PC-3 (cell line): ENCODE measurements at regions not wholly inside any gene's neighbourhood (a gene's known extent, or its start where the extent isn't known, plus 50 kb on each side); places are given as distances from the start of the nearest gene placed in this dataset.

ENCODE experiments used
- ATAC-seq: fragments of 200-7000 bp; cut with Tn5 transposase; 2 replicates; pipeline ENCODE4 v1.9.1; 2020; ENCODE audit warnings: mild to moderate bottlenecking, moderate library complexity
- BruUV-seq: library from RNA; stranded (reverse); fragments of 400-500 nt; replicated peaks from 2 replicates; lab custom pipeline; 2021; lab: Mats Ljungman, UMichigan
- CTCF ChIA-PET: fragments of 300-600 bp; sonication (Branson Sonifier 250); formaldehyde crosslinking; loops from one replicate; lab custom pipeline; 2022; ENCODE audit warnings: antibody characterized with exemption; lab: Charles Lee
- POLR2A ChIA-PET: fragments of 300-600 bp; sonication (Branson Sonifier 250); formaldehyde crosslinking; loops from one replicate; lab custom pipeline; 2022; ENCODE audit warnings: antibody characterized with exemption; ENCODE audit not compliant: unreplicated experiment; lab: Charles Lee
- DNase-seq: peaks from one replicate; pipeline ENCODE4 v3.0.0-alpha.2; 2015
- H2AFZ ChIP-seq: fragments of 300-600 bp; sonication (generic); 2 replicates; pipeline ENCODE4 v1.6.0; 2016; ENCODE audit warnings: antibody characterized with exemption, low read length
- H3F3A ChIP-seq: fragments of 300-600 bp; sonication (generic); one replicate; pipeline ENCODE4 v1.6.0; 2017; ENCODE audit warnings: antibody characterized with exemption, low read length, control low read depth, mild to moderate bottlenecking; ENCODE audit not compliant: unreplicated experiment
- H3K27ac ChIP-seq: fragments of 300-600 bp; sonication (generic); 2 replicates; pipeline ENCODE4 v1.5.1; 2016; ENCODE audit warnings: mild to moderate bottlenecking, low read length
- H3K27me3 ChIP-seq: fragments of 300-600 bp; sonication (generic); 2 replicates; pipeline ENCODE4 v1.6.1; 2016; ENCODE audit warnings: low read length, mixed read lengths
- H3K36me3 ChIP-seq: fragments of 300-600 bp; sonication (generic); 2 replicates; pipeline ENCODE4 v1.6.1; 2016; ENCODE audit warnings: low read depth, mixed run types, low read length, mixed read lengths
- H3K4me1 ChIP-seq: fragments of 300-600 bp; sonication (generic); 2 replicates; pipeline ENCODE4 v1.5.1; 2016; ENCODE audit warnings: low read length; ENCODE audit not compliant: insufficient read depth
- H3K4me2 ChIP-seq: fragments of 300-600 bp; sonication (generic); 2 replicates; pipeline ENCODE4 v1.6.0; 2016; ENCODE audit warnings: low read length
- H3K4me3 ChIP-seq: fragments of 300-600 bp; sonication (generic); 2 replicates; pipeline ENCODE4 v1.5.1; 2016; ENCODE audit warnings: mild to moderate bottlenecking, low read length, mixed read lengths
- H3K79me2 ChIP-seq: fragments of 300-600 bp; sonication (generic); 2 replicates; pipeline ENCODE4 v1.6.1; 2017; ENCODE audit warnings: low read length, mixed read lengths
- H3K9ac ChIP-seq: fragments of 300-600 bp; sonication (generic); 2 replicates; pipeline ENCODE4 v1.6.0; 2016; ENCODE audit warnings: mild to moderate bottlenecking, low read length
- H3K9me2 ChIP-seq: fragments of 300-600 bp; sonication (generic); replicated peaks from 2 replicates; pipeline ENCODE4 v1.6.1; 2016; ENCODE audit warnings: mixed run types, low read length, mixed read lengths
- H3K9me3 ChIP-seq: fragments of 300-600 bp; sonication (generic); 2 replicates; pipeline ENCODE4 v1.6.1; 2016; ENCODE audit warnings: low read length, mixed read lengths
- H4K20me1 ChIP-seq: fragments of 300-600 bp; sonication (generic); 2 replicates; pipeline ENCODE4 v1.6.1; 2016; ENCODE audit warnings: low read length, mixed read lengths
- EZH2 ChIP-seq: fragments of 300-600 bp; sonication (generic); IDR thresholded peaks from one replicate; pipeline ENCODE4 v1.6.1; 2017; ENCODE audit warnings: antibody characterized with exemption, mild to moderate bottlenecking, low read length; ENCODE audit not compliant: unreplicated experiment
- EZH2phosphoT487 ChIP-seq: fragments of 300-600 bp; sonication (generic); IDR thresholded peaks from 2 replicates; pipeline ENCODE4 v1.6.1; 2018; ENCODE audit warnings: mild to moderate bottlenecking, antibody characterized with exemption, low read length, borderline replicate concordance
- intact Hi-C: fragments of 100-400 bp; cut with micrococcal nuclease; formaldehyde crosslinking; loops from 2 replicates; pipeline ENCODE4 v1.9.0; 2023
- TF ChIP-seq, protein P1 (sequence below): fragments of 300-600 bp; sonication (generic); conservative IDR thresholded peaks from 2 replicates; pipeline ENCODE4 v1.5.1; 2017; ENCODE audit warnings: antibody characterized with exemption, low read depth, mild to moderate bottlenecking, low read length

GRCh38 chr20:53662595-53662994 is 69.0 kb upstream of the ZNF217 start:
- no TSS peak for BruUV-seq
- intact Hi-C loops, result no loop called here
- no peak overlapping the region for H3K4me3 ChIP-seq
- ChIA-PET POLR2A (no interaction called here), CTCF (no interaction called here)
- no peak overlapping the region for H2AFZ ChIP-seq
- H3K27ac ChIP-seq, result no peak overlapping the region
- H3K36me3 ChIP-seq, result no peaks in the 10 kb centered on the region
- H3K79me2 ChIP-seq, result no peaks in the 10 kb centered on the region
- no peaks in the 10 kb centered on the region for H3F3A ChIP-seq
- DNase-seq (no peak), ATAC-seq (no peak)
- H3K27me3 ChIP-seq, result no peaks in the 10 kb centered on the region
- no peaks in the 10 kb centered on the region for H3K9me2 ChIP-seq
- no peaks in the 10 kb centered on the region for H3K9me3 ChIP-seq
- H4K20me1 ChIP-seq, result no peaks in the 10 kb centered on the region
- TF ChIP-seq, protein P1, sequence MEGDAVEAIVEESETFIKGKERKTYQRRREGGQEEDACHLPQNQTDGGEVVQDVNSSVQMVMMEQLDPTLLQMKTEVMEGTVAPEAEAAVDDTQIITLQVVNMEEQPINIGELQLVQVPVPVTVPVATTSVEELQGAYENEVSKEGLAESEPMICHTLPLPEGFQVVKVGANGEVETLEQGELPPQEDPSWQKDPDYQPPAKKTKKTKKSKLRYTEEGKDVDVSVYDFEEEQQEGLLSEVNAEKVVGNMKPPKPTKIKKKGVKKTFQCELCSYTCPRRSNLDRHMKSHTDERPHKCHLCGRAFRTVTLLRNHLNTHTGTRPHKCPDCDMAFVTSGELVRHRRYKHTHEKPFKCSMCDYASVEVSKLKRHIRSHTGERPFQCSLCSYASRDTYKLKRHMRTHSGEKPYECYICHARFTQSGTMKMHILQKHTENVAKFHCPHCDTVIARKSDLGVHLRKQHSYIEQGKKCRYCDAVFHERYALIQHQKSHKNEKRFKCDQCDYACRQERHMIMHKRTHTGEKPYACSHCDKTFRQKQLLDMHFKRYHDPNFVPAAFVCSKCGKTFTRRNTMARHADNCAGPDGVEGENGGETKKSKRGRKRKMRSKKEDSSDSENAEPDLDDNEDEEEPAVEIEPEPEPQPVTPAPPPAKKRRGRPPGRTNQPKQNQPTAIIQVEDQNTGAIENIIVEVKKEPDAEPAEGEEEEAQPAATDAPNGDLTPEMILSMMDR, result no peak
- TF ChIP-seq EZH2phosphoT487, result no peak
- no peak for TF ChIP-seq EZH2
- H3K9ac ChIP-seq, result no peak overlapping the region
- H3K4me2 ChIP-seq, result no peak overlapping the region
- no peaks in the 10 kb centered on the region for H3K4me1 ChIP-seq

GRCh38 chr20:53660947-53661381 is 67.3 kb upstream of the ZNF217 start:
- H3K27ac ChIP-seq, result no peak overlapping the region
- peaks cover 11% of the 10 kb centered on the region for H3K4me1 ChIP-seq
- no peaks in the 10 kb centered on the region for H3K36me3 ChIP-seq
- H3K9me3 ChIP-seq, result no peaks in the 10 kb centered on the region
- H3K79me2 ChIP-seq, result no peaks in the 10 kb centered on the region
- no peaks in the 10 kb centered on the region for H4K20me1 ChIP-seq
- no peak overlapping the region for H3K4me2 ChIP-seq
- DNase-seq (no peak), ATAC-seq (no peak)
- H3F3A ChIP-seq, result no peaks in the 10 kb centered on the region
- intact Hi-C loops, result no loop called here
- ChIA-PET POLR2A (no interaction called here), CTCF (no interaction called here)
- BruUV-seq, result no TSS peak
- peak overlapping the region; percentile 34; the same call in 1 of the 2 replicates for H2AFZ ChIP-seq
- TF ChIP-seq, protein P1, result no peak
- TF ChIP-seq EZH2, result no peak
- no peak for TF ChIP-seq EZH2phosphoT487
- no peak overlapping the region for H3K9ac ChIP-seq
- no peaks in the 10 kb centered on the region for H3K9me2 ChIP-seq
- no peaks in the 10 kb centered on the region for H3K27me3 ChIP-seq
- no peak overlapping the region for H3K4me3 ChIP-seq

DNA sequence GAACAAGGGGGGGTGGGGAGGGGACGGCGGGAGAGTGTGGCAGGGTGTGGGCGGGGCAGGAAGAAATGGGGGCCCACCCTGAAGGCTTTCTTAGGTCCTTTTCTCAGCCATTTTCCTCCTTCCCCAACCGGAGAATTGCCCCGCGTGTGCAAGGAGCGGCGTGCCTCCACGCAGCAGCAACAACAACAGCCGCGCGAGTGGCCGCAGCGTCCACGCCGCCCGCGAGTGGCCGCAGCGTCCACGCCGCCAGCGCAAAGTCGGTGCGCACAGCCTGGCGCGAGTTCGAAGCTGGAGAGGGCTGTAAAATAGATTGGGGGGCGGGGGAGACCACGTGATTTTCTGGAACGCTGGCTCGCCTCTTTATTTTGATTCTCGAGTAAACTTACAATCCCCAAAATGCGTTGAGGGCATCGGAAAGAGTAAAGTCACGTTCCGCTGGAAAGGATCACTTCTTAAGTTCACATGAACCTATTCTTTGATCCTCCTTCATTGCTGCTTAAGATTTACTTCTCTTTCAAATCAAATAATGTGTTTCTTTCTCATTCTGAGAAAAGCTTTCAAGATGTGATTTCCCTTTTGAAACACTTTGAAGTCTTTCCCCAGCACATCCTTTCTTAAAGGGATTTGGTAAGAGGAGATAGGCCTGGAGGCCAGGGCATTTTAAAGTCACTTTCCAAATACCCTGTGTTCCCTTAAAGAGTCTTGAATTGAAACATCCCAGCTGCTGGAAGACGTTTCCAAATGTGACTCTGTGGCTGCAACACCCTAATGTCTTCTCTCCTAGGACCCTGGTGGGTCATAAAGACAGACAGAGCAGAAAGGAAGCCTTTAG is 66.7 kb upstream of the ZNF217 start:
- no peak overlapping the region for H3K27ac ChIP-seq
- CTCF ChIA-PET, result no interaction called here

More for the DNA sequence above, 66.7 kb upstream of the ZNF217 start:
- no peaks in the 10 kb centered on the region for H3K27me3 ChIP-seq
- no peaks in the 10 kb centered on the region for H3K9me3 ChIP-seq
- peaks cover 18% of the 10 kb centered on the region for H3K4me1 ChIP-seq
- no peak overlapping the region for H3K4me3 ChIP-seq
- BruUV-seq, result no TSS peak
- no peaks in the 10 kb centered on the region for H3F3A ChIP-seq
- H3K4me2 ChIP-seq, result no peak overlapping the region
- ATAC-seq (no peak), DNase-seq (no peak)
- POLR2A ChIA-PET, result interaction anchor here (0.6 kb wide), 1 partner anchor 17 kb away, joined by 3 read pairs; no protein-coding TSS in a partner anchor
- TF ChIP-seq EZH2phosphoT487 (no peak), EZH2 (no peak)
- TF ChIP-seq, protein P1, result no peak
- intact Hi-C loops, result no loop called here
- no peaks in the 10 kb centered on the region for H3K9me2 ChIP-seq
- no peak overlapping the region for H3K9ac ChIP-seq
- peak overlapping the region; percentile 34; the same call in 1 of the 2 replicates for H2AFZ ChIP-seq
- no peaks in the 10 kb centered on the region for H4K20me1 ChIP-seq
- H3K79me2 ChIP-seq, result no peaks in the 10 kb centered on the region
- H3K36me3 ChIP-seq, result no peaks in the 10 kb centered on the region
